ENCODE measurements at regions not wholly inside any gene's neighbourhood (a gene's known extent, or its start where the extent isn't known, plus 50 kb on each side); places are given as distances from the start of the nearest gene placed in this dataset.

DNA sequence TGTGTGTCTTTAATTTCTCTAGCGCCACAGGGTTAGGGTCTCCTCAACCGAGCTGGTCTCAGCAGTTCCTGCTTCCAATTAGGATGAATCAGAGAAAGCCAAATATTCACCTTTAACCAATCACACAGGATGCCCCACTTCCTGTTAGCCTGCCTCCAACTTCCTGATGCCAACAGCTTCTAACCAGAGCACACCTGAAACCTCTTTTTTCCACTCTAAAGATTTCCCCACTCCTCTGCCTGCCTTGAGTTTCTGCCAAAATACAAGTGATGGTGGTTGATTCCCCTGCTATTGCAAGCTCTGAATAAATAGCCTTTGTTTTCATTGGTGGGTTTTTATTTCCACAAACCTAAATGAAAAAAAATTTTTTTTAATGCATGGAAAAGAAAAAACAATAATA, 144.7 kb upstream of the UST start:
- no peak for TF ChIP-seq POLR2A (IDR thresholded peaks at IDR 0.05)
- TF ChIP-seq, protein P1, sequence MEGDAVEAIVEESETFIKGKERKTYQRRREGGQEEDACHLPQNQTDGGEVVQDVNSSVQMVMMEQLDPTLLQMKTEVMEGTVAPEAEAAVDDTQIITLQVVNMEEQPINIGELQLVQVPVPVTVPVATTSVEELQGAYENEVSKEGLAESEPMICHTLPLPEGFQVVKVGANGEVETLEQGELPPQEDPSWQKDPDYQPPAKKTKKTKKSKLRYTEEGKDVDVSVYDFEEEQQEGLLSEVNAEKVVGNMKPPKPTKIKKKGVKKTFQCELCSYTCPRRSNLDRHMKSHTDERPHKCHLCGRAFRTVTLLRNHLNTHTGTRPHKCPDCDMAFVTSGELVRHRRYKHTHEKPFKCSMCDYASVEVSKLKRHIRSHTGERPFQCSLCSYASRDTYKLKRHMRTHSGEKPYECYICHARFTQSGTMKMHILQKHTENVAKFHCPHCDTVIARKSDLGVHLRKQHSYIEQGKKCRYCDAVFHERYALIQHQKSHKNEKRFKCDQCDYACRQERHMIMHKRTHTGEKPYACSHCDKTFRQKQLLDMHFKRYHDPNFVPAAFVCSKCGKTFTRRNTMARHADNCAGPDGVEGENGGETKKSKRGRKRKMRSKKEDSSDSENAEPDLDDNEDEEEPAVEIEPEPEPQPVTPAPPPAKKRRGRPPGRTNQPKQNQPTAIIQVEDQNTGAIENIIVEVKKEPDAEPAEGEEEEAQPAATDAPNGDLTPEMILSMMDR (IDR thresholded peaks at IDR 0.05) = no peak

All from thyroid gland (tissue), 4 donors.